ENCODE measurements at regions not wholly inside any gene's neighbourhood (a gene's known extent, or its start where the extent isn't known, plus 50 kb on each side); places are given as distances from the start of the nearest gene placed in this dataset.

DNA sequence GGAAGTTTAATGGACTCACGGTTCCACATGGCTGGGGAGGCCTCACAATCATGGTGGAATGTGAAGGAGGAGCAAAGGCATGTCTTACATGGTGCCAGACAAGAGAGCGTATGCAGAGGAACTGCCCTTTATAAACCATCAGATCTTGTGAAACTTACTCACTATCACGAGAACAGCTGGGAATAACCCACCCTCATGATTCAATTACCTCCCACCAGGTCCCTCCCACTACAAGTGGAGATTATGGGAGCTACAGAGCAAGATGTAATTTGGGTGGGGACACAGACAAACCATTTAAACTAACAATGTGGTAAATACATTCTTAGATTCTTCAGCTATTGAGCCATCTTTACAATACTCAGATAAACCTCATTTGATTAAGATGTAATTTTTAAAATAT lies 176.1 kb downstream of the SH3BP4 start:
- TF ChIP-seq, protein P1, sequence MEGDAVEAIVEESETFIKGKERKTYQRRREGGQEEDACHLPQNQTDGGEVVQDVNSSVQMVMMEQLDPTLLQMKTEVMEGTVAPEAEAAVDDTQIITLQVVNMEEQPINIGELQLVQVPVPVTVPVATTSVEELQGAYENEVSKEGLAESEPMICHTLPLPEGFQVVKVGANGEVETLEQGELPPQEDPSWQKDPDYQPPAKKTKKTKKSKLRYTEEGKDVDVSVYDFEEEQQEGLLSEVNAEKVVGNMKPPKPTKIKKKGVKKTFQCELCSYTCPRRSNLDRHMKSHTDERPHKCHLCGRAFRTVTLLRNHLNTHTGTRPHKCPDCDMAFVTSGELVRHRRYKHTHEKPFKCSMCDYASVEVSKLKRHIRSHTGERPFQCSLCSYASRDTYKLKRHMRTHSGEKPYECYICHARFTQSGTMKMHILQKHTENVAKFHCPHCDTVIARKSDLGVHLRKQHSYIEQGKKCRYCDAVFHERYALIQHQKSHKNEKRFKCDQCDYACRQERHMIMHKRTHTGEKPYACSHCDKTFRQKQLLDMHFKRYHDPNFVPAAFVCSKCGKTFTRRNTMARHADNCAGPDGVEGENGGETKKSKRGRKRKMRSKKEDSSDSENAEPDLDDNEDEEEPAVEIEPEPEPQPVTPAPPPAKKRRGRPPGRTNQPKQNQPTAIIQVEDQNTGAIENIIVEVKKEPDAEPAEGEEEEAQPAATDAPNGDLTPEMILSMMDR (IDR thresholded peaks at IDR 0.05) = no peak
- TF ChIP-seq POLR2A (IDR thresholded peaks at IDR 0.05) = no peak

All from testis (tissue), 2 donors.